DND-41 (cell line): ENCODE measurements at regions not wholly inside any gene's neighbourhood (a gene's known extent, or its start where the extent isn't known, plus 50 kb on each side); places are given as distances from the start of the nearest gene placed in this dataset.

Experiments
- ATAC-seq: fragments of 200-7000 bp; cut with Tn5 transposase; 3 replicates; pipeline ENCODE4 v1.9.1; 2021; ENCODE audit warnings: low read depth; ENCODE audit not compliant: insufficient read depth
- DNase-seq: peaks from one replicate; pipeline ENCODE4 v3.0.0-alpha.2; 2020
- H2AFZ ChIP-seq: 2 replicates; pipeline ENCODE4 v1.6.0; 2012; ENCODE audit warnings: low read depth, low read length
- H3K27ac ChIP-seq: 2 replicates; pipeline ENCODE4 v1.5.1; 2012; ENCODE audit warnings: low read length, inconsistent platforms
- H3K27me3 ChIP-seq: fragments of 200-600 bp; sonication (generic); 2 replicates; pipeline ENCODE4 v1.6.0; 2012; ENCODE audit warnings: low read length, mild to moderate bottlenecking, inconsistent platforms; ENCODE audit not compliant: insufficient read depth, poor library complexity
- H3K36me3 ChIP-seq: 2 replicates; pipeline ENCODE4 v1.5.1; 2012; ENCODE audit warnings: low read length, inconsistent platforms; ENCODE audit not compliant: insufficient read depth
- H3K4me1 ChIP-seq: 2 replicates; pipeline ENCODE4 v1.5.1; 2012; ENCODE audit warnings: mild to moderate bottlenecking, low read length; ENCODE audit not compliant: insufficient read depth
- H3K4me2 ChIP-seq: 2 replicates; pipeline ENCODE4 v1.6.0; 2012; ENCODE audit warnings: mild to moderate bottlenecking, moderate library complexity, low read length, inconsistent platforms; ENCODE audit not compliant: insufficient read depth
- H3K4me3 ChIP-seq, 2 experiments: fragments of 200-600 bp in 1 of 2; shearing (Covaris generic) in 1 of 2; 2 replicates each; pipeline ENCODE4 v1.5.1; 2012 to 2016; ENCODE audit warnings: inconsistent platforms in 2 of 2, low read length in 2 of 2, mild to moderate bottlenecking in 2 of 2, low read depth in 1 of 2, moderate library complexity in 1 of 2
- H3K79me2 ChIP-seq: 2 replicates; pipeline ENCODE4 v1.6.0; 2012; ENCODE audit warnings: low read length, inconsistent platforms; ENCODE audit not compliant: insufficient read depth
- H3K9ac ChIP-seq: 2 replicates; pipeline ENCODE4 v1.6.0; 2012; ENCODE audit warnings: low read depth, mild to moderate bottlenecking, inconsistent platforms, low read length, moderate library complexity
- H3K9me3 ChIP-seq: 2 replicates; pipeline ENCODE4 v1.5.1; 2012; ENCODE audit warnings: low read length, moderate library complexity, mild to moderate bottlenecking, inconsistent platforms; ENCODE audit not compliant: insufficient read depth, severe bottlenecking
- H4K20me1 ChIP-seq: 2 replicates; pipeline ENCODE4 v1.6.0; 2012; ENCODE audit warnings: low read length; ENCODE audit not compliant: insufficient read depth
- CTCF ChIP-seq: IDR thresholded peaks from 2 replicates; pipeline ENCODE4 v1.5.1; 2012; ENCODE audit warnings: borderline replicate concordance, low read length, moderate library complexity, mild to moderate bottlenecking; ENCODE audit not compliant: poor library complexity, severe bottlenecking; ENCODE audit errors: extremely low read depth
- EZH2 ChIP-seq: IDR thresholded peaks from 3 replicates; pipeline ENCODE4 v1.6.1; 2012; ENCODE audit warnings: borderline replicate concordance, low read depth, mild to moderate bottlenecking, moderate library complexity, low read length, inconsistent platforms; ENCODE audit not compliant: severe bottlenecking

- TF ChIP-seq EZH2 (no peak), CTCF (no peak)
- Histone ChIP-seq H3K36me3 (no peaks in the 10 kb centered on the region), H3K4me2 (no peak overlapping the region), H3K9ac (no peak overlapping the region), H3K4me3 (no peak overlapping the region), H3K4me1 (no peaks in the 10 kb centered on the region), H3K27me3 (no peaks in the 10 kb centered on the region), H3K79me2 (no peaks in the 10 kb centered on the region), H3K27ac (no peak overlapping the region), H3K9me3 (no peaks in the 10 kb centered on the region), H4K20me1 (no peaks in the 10 kb centered on the region), H2AFZ (no peak overlapping the region)
- ATAC-seq (no peak), DNase-seq (no peak)
Measured at GRCh38 chr6:102773636-102774035, 1380.1 kb downstream of the GRIK2 start.

- ATAC-seq (no peak), DNase-seq (no peak)
- TF ChIP-seq CTCF (no peak), EZH2 (no peak)
- Histone ChIP-seq H3K9ac (no peak overlapping the region), H3K9me3 (no peaks in the 10 kb centered on the region), H3K4me2 (no peak overlapping the region), H3K4me3 (no peak overlapping the region), H3K4me1 (no peaks in the 10 kb centered on the region), H2AFZ (no peak overlapping the region), H3K27ac (no peak overlapping the region), H4K20me1 (no peaks in the 10 kb centered on the region), H3K36me3 (no peaks in the 10 kb centered on the region), H3K27me3 (no peaks in the 10 kb centered on the region), H3K79me2 (no peaks in the 10 kb centered on the region)
Measured at GRCh38 chr6:102766963-102767362, 1373.5 kb downstream of the GRIK2 start.

- TF ChIP-seq CTCF, result no peak
- TF ChIP-seq EZH2, result no peak
- H3K79me2 ChIP-seq, result no peaks in the 10 kb centered on the region
- H3K9me3 ChIP-seq, result no peaks in the 10 kb centered on the region
- H3K27ac ChIP-seq, result no peak overlapping the region
- ATAC-seq (no peak), DNase-seq (no peak)
- H3K4me3 ChIP-seq, result no peak overlapping the region
- no peak overlapping the region for H3K9ac ChIP-seq
- H4K20me1 ChIP-seq, result no peaks in the 10 kb centered on the region
- no peak overlapping the region for H3K4me2 ChIP-seq
- no peaks in the 10 kb centered on the region for H3K4me1 ChIP-seq
- H3K36me3 ChIP-seq, result no peaks in the 10 kb centered on the region
- H3K27me3 ChIP-seq, result no peaks in the 10 kb centered on the region
- H2AFZ ChIP-seq, result no peak overlapping the region
Measured at GRCh38 chr6:102764317-102764716, 1370.8 kb downstream of the GRIK2 start.

GRCh38 chr6:102763891-102764290 lies 1370.4 kb downstream of the GRIK2 start:
- ATAC-seq, result no peak
- no peak for TF ChIP-seq EZH2
- TF ChIP-seq CTCF, result no peak
- H3K4me2 ChIP-seq, result no peak overlapping the region

More at GRCh38 chr6:102763891-102764290, 1370.4 kb downstream of the GRIK2 start:
- Histone ChIP-seq H3K9ac (no peak overlapping the region), H3K27me3 (no peaks in the 10 kb centered on the region), H3K4me1 (no peaks in the 10 kb centered on the region), H3K79me2 (no peaks in the 10 kb centered on the region), H4K20me1 (no peaks in the 10 kb centered on the region), H2AFZ (no peak overlapping the region), H3K27ac (no peak overlapping the region), H3K4me3 (no peak overlapping the region), H3K36me3 (no peaks in the 10 kb centered on the region), H3K9me3 (no peaks in the 10 kb centered on the region)
- no peak for DNase-seq
